HG02623 (cell line): ENCODE measurements at regions not wholly inside any gene's neighbourhood (a gene's known extent, or its start where the extent isn't known, plus 50 kb on each side); places are given as distances from the start of the nearest gene placed in this dataset.
"Not testable (repeated sequence)": the region's sequence is repeated elsewhere in the genome, so short reads cannot be mapped to it uniquely, and the experiment has no call there.

Experiments used
- ATAC-seq: cut with Tn5 transposase; IDR thresholded peaks from one replicate; pipeline ENCODE4 v1.9.1; 2021; ENCODE audit warnings: moderate library complexity; ENCODE audit not compliant: unreplicated experiment

DNA sequence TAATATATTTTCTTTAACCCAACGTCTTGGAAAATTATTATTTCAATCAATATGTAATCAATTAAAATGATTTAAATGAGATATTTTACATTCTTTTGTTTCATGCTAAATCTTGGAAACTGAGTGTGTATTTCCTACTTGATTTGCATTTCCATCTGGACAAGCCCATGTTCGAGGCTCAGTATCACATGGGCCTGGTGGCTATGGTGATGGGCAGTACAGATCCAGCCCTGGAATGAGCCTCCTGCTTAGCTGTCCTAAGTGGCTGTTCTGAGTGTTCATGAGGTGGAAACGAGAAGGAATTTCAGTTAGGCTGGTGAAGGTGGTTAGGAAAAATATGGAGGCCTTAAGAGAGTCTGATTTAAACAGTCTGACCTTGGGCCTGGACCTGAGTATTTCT lies 73.0 kb upstream of the ATXN1 start:
- no peak for ATAC-seq

DNA sequence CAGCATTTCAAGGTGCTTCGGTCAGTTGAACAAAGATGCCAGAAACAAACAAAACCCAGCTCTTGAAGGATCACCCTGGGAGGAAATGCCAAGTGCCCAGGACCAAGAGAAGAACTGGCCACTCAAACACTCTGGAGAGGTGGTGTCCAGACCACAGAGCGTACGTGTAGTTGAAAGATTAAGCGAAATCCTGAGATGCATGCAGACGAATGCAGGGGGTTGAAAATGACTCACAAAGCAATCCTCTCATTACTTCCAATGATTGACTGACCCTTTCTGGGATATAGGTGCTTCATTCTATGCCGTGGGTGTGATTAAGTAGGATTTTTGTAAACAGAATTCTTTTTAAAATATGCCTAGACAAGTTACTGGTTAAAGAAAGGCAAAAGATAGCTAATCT lies 71.5 kb upstream of the ATXN1 start:
- no peak for ATAC-seq

- ATAC-seq = no peak
Measured at GRCh38 chr6:16832043-16832567, 70.8 kb upstream of the ATXN1 start.

DNA sequence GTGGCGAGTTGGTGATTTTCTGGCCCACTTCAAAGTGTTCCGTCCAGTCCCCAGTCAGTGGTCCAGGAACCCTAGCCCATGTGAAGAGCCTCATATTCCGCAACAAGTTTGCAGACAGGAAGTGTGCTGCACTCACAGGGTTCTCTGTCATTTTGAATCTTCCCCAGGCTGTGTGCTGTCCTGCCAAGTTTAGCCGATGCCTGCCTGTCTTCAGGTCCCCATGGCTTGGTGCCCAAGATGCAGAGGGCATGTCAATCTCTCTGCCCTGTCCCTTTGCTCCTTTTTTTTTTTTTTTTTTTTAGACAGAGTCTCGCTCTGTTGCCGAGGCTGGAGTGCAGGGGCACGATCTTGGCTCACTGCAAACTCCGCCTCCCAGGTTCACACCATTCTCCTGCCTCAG lies 69.9 kb upstream of the ATXN1 start:
- no peak for ATAC-seq

- ATAC-seq = no peak
Measured at GRCh38 chr6:16828058-16828457, 66.8 kb upstream of the ATXN1 start.

GRCh38 chr6:16827627-16828026 lies 66.4 kb upstream of the ATXN1 start:
- ATAC-seq = no peak

DNA sequence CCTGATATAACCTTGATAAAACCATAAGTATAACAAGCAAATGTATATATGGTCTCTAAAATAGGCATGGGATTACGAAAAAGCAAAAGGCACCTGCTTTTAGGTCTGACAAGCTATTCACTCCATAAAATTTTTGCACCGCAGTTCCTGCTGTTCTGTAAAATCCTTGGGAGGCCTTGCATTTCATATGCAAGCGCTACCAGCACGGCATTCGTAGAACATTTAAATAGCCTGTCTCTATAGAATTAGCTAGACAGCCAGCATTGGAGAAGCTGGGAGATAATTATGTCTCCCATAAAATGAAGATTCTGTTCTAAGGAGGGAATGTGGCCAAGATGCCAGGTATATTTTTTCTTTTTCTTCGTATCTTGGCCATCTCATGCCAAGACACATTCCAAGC lies 64.5 kb upstream of the ATXN1 start:
- ATAC-seq = no peak

GRCh38 chr6:16824845-16825685 lies 63.8 kb upstream of the ATXN1 start:
- no peak for ATAC-seq

GRCh38 chr6:16823718-16824352 lies 62.6 kb upstream of the ATXN1 start:
- no peak for ATAC-seq

GRCh38 chr6:16822975-16823717 lies 61.9 kb upstream of the ATXN1 start:
- ATAC-seq = no peak

GRCh38 chr6:16822529-16822928 lies 61.3 kb upstream of the ATXN1 start:
- no peak for ATAC-seq

GRCh38 chr6:16821834-16822264 lies 60.6 kb upstream of the ATXN1 start:
- ATAC-seq = no peak

DNA sequence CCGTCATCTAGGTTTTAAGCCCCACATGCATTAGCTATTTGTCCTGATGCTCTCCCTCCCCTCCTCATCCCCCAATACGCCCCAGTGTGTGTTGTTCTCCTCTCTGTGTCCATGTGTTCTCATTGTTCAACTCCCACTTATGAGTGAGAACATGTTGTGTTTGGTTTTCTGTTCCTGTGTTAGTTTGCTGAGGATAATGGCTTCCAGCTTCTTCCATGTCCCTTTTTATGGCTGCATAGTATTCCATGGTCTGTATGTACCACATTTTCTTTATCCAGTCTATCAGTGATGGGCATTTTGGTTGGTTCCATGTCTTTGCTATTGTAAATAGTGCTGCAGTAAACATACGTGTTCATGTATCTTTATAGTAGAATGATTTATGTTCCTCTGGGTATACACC lies 59.0 kb upstream of the ATXN1 start:
- ATAC-seq = not testable (repeated sequence)

DNA sequence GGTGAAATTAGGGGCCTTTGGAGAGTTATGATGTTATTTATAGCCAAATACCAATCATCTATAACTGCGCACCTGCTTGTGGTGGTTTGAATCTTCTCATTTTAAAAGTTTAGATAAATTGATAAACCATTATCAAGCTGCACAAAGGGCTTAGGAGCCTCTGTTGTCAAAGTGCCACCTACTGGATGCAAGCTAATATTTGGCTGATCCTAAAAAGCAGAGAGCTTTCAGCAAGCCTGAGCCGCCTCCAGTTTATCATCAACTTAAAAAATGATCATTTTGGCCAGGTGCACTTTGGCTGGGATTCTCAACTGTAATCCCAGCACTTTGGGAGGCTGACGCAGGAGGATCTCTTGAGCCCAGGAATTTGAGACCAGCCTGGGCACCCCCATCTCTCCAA lies 58.5 kb upstream of the ATXN1 start:
- no peak for ATAC-seq

- no peak for ATAC-seq
Measured at GRCh38 chr6:16818992-16819626, 57.8 kb upstream of the ATXN1 start.

DNA sequence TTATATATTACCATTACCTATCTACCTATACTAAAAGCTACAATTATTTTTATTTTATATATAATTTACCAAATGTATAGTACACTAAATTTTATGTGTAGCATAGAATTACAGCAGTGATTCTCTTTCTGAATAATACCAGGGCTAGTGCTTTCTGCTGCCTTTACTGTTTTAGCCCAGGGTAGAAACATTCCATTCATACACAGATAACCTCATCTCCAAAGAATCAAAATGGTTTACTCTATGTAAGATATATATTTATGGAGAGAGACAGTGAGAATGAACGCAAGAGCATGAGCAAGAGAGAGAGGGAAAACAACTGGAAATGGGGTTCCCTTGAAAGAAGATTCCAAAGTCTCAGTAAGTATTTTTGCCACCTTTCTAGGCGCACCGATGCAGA lies 56.3 kb upstream of the ATXN1 start:
- ATAC-seq = no peak

- ATAC-seq = no peak
Measured at GRCh38 chr6:16816891-16817290, 55.6 kb upstream of the ATXN1 start.

DNA sequence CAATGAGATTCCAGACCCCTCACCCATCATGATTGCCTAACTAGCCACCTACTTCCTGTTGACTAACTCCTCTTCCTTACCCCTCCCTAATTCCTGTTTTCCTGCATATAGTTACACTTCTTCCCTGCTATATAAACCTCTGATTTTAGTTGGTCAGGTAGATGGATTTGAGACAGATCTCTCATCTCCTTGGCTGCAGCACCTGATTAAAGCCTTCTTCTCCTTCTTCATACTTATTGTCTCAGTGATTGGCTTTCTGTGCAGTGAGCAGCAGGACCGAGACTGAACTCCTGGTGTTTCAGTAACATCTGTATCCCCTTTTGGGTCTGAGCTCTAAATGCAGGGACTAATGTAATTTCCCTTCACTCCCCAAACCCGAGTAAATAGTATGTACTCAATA lies 51.7 kb upstream of the ATXN1 start:
- ATAC-seq = no peak

- no peak for ATAC-seq
Measured at GRCh38 chr6:16811277-16811979, 50.2 kb upstream of the ATXN1 start.
